HepG2 (cell line): ENCODE measurements at regions not wholly inside any gene's neighbourhood (a gene's known extent, or its start where the extent isn't known, plus 50 kb on each side); places are given as distances from the start of the nearest gene placed in this dataset.

Experiments used
- ATAD3A ChIP-seq: sonication (generic); formaldehyde crosslinking; IDR thresholded peaks from 2 replicates; pipeline ENCODE4 v1.4.0; 2020; ENCODE audit warnings: missing genetic modification reagents
- CCDC6 ChIP-seq: sonication (generic); formaldehyde crosslinking; IDR thresholded peaks from 2 replicates; pipeline ENCODE4 v1.8.1; 2022; ENCODE audit warnings: mild to moderate bottlenecking, missing genetic modification reagents, moderate library complexity
- CSRNP1 ChIP-seq: sonication (generic); formaldehyde crosslinking; IDR thresholded peaks from 2 replicates; pipeline ENCODE4 v1.8.1; 2023; ENCODE audit warnings: mild to moderate bottlenecking, missing genetic modification reagents
- DMAP1 ChIP-seq: IDR thresholded peaks from 2 replicates; pipeline ENCODE4 v1.6.1; 2016
- DPF2 ChIP-seq: sonication (generic); formaldehyde crosslinking; IDR thresholded peaks from 2 replicates; pipeline ENCODE4 v1.4.0; 2020; ENCODE audit warnings: mild to moderate bottlenecking, low read depth, missing genetic modification reagents, borderline replicate concordance
- E2F5 ChIP-seq: sonication (generic); formaldehyde crosslinking; conservative IDR thresholded peaks from 2 replicates; pipeline ENCODE4 v1.4.0; 2020; ENCODE audit warnings: missing genetic modification reagents
- KMT2A ChIP-seq: sonication (generic); formaldehyde crosslinking; IDR thresholded peaks from 2 replicates; pipeline ENCODE4 v1.4.0; 2020; ENCODE audit warnings: missing genetic modification reagents
- LBX2 ChIP-seq: sonication (generic); formaldehyde crosslinking; IDR thresholded peaks from 2 replicates; pipeline ENCODE4 v1.5.0; 2020; ENCODE audit warnings: missing genetic modification reagents, mild to moderate bottlenecking, borderline replicate concordance
- MAFG ChIP-seq: sonication (generic); formaldehyde crosslinking; IDR thresholded peaks from 2 replicates; pipeline ENCODE4 v1.5.1; 2020; ENCODE audit warnings: mild to moderate bottlenecking, missing genetic modification reagents
- MTF2 ChIP-seq: sonication (generic); formaldehyde crosslinking; IDR thresholded peaks from 2 replicates; pipeline ENCODE4 v1.5.0; 2020; ENCODE audit warnings: missing genetic modification reagents, borderline replicate concordance
- NFIC ChIP-seq: IDR thresholded peaks from 2 replicates; pipeline ENCODE4 v1.6.1; 2012; ENCODE audit warnings: mild to moderate bottlenecking, low read length, inconsistent platforms
- NONO ChIP-seq, 2 experiments: fragments of 450-650 bp in 1 of 2; sonication (generic) in 1 of 2; formaldehyde crosslinking in 1 of 2; IDR thresholded peaks in 1 of 2; conservative IDR thresholded peaks in 1 of 2; 2 replicates each; pipeline versions ENCODE4 v1.6.1 to v1.8.0; 2017 to 2022; ENCODE audit warnings: mild to moderate bottlenecking in 1 of 2, missing genetic modification reagents in 1 of 2, moderate library complexity in 1 of 2
- NR2F1 ChIP-seq, 2 experiments: fragments of 450-650 bp in 1 of 2; formaldehyde crosslinking in 1 of 2; IDR thresholded peaks; 2 replicates each; pipeline versions ENCODE4 v1.5.0 to v1.6.1; 2016 to 2020; ENCODE audit warnings: mild to moderate bottlenecking in 1 of 2, missing compliant biosample characterization in 1 of 2, missing genetic modification reagents in 1 of 2, moderate library complexity in 1 of 2
- SUZ12 ChIP-seq: fragments of 150-350 bp; IDR thresholded peaks from 2 replicates; pipeline ENCODE4 v1.6.1; 2014; ENCODE audit warnings: low read depth, low read length
- TCF7 ChIP-seq: sonication (generic); IDR thresholded peaks from 2 replicates; pipeline ENCODE4 v1.6.1; 2016; ENCODE audit warnings: antibody characterized with exemption, low read depth
- TFDP1 ChIP-seq: IDR thresholded peaks from 2 replicates; pipeline ENCODE4 v1.6.1; 2016; ENCODE audit warnings: missing compliant biosample characterization, missing genetic modification reagents, borderline replicate concordance
- ZFP36L1 ChIP-seq: sonication (generic); formaldehyde crosslinking; IDR thresholded peaks from 2 replicates; pipeline ENCODE4 v1.8.0; 2022; ENCODE audit warnings: mild to moderate bottlenecking, missing genetic modification reagents, moderate library complexity
- ZNF225 ChIP-seq: sonication (generic); formaldehyde crosslinking; IDR thresholded peaks from 2 replicates; pipeline ENCODE4 v1.4.0; 2020; ENCODE audit warnings: mild to moderate bottlenecking, missing genetic modification reagents
- ZNF33B ChIP-seq: sonication (generic); formaldehyde crosslinking; IDR thresholded peaks from 2 replicates; pipeline ENCODE4 v1.5.1; 2020; ENCODE audit warnings: mild to moderate bottlenecking, missing genetic modification reagents
- ZNF350 ChIP-seq: sonication (generic); formaldehyde crosslinking; IDR thresholded peaks from 2 replicates; pipeline ENCODE4 v1.4.0; 2020; ENCODE audit warnings: mild to moderate bottlenecking, low read depth, missing genetic modification reagents, borderline replicate concordance
- ZNF432 ChIP-seq: sonication (generic); formaldehyde crosslinking; IDR thresholded peaks from 2 replicates; pipeline ENCODE4 v1.5.0; 2020; ENCODE audit warnings: missing genetic modification reagents, mild to moderate bottlenecking, borderline replicate concordance
- ZNF570 ChIP-seq: sonication (generic); formaldehyde crosslinking; IDR thresholded peaks from 2 replicates; pipeline ENCODE4 v1.4.0; 2020; ENCODE audit warnings: mild to moderate bottlenecking, missing genetic modification reagents, borderline replicate concordance
- ZNF660 ChIP-seq: sonication (generic); formaldehyde crosslinking; IDR thresholded peaks from 2 replicates; pipeline ENCODE4 v1.5.1; 2020; ENCODE audit warnings: mild to moderate bottlenecking, low read depth, missing genetic modification reagents, borderline replicate concordance
- ZNF724P ChIP-seq: sonication (generic); formaldehyde crosslinking; IDR thresholded peaks from 2 replicates; pipeline ENCODE4 v1.8.0; 2022; ENCODE audit warnings: missing genetic modification reagents, borderline replicate concordance
- ZNF788 ChIP-seq: sonication (generic); formaldehyde crosslinking; IDR thresholded peaks from 2 replicates; pipeline ENCODE4 v1.5.0; 2020; ENCODE audit warnings: mild to moderate bottlenecking, missing genetic modification reagents, borderline replicate concordance
- ZNF878 ChIP-seq: sonication (generic); formaldehyde crosslinking; IDR thresholded peaks from 2 replicates; pipeline ENCODE4 v1.8.1; 2023; ENCODE audit warnings: mild to moderate bottlenecking, missing genetic modification reagents, moderate library complexity
- ZNF883 ChIP-seq: sonication (generic); formaldehyde crosslinking; IDR thresholded peaks from 2 replicates; pipeline ENCODE4 v1.5.1; 2020; ENCODE audit warnings: mild to moderate bottlenecking, missing genetic modification reagents; ENCODE audit errors: not compliant biosample characterization
- ZSCAN22 ChIP-seq: sonication (generic); formaldehyde crosslinking; IDR thresholded peaks from 2 replicates; pipeline ENCODE4 v1.4.0; 2020; ENCODE audit warnings: mild to moderate bottlenecking, missing genetic modification reagents
- ZSCAN29 ChIP-seq: sonication (generic); formaldehyde crosslinking; conservative IDR thresholded peaks from 2 replicates; pipeline ENCODE4 v1.4.0; 2020; ENCODE audit warnings: mild to moderate bottlenecking, missing genetic modification reagents

GRCh38 chr12:125773033-125773640, 707.9 kb downstream of the AACS start (continued):
- no peak for TF ChIP-seq ZNF883 (CRISPR knock-in tag)
- no peak for TF ChIP-seq CCDC6 (CRISPR knock-in tag)
- no peak for TF ChIP-seq ZSCAN22 (CRISPR knock-in tag)
- no peak for TF ChIP-seq CSRNP1 (CRISPR knock-in tag)
- no peak for TF ChIP-seq MTF2 (CRISPR knock-in tag)
- TF ChIP-seq E2F5 (CRISPR knock-in tag) = 0 out of 2 replicates have a peak, but pooled peaks have one; percentile 30
- no peak for TF ChIP-seq TCF7
- no peak for TF ChIP-seq NFIC
- no peak for TF ChIP-seq ZSCAN29 (CRISPR knock-in tag)
- TF ChIP-seq ZFP36L1 (CRISPR knock-in tag) = no peak
- TF ChIP-seq ZNF878 (CRISPR knock-in tag) = no peak
- TF ChIP-seq TFDP1 (CRISPR knock-in tag) = peak; percentile 83
- TF ChIP-seq LBX2 (CRISPR knock-in tag) = no peak
- TF ChIP-seq MAFG (CRISPR knock-in tag) = no peak
- no peak for TF ChIP-seq ZNF660 (CRISPR knock-in tag)
- TF ChIP-seq SUZ12 = no peak
- no peak for TF ChIP-seq ZNF225
- TF ChIP-seq DPF2 (CRISPR knock-in tag) = no peak
- no peak for TF ChIP-seq ZNF350 (CRISPR knock-in tag)
- TF ChIP-seq NONO (IDR thresholded peaks at IDR 0.05) = no peak
- no peak for TF ChIP-seq NONO (CRISPR knock-in tag; conservative IDR thresholded peaks at IDR 0.05)
- no peak for TF ChIP-seq ZNF724P (CRISPR knock-in tag)
- no peak for TF ChIP-seq ZNF788 (CRISPR knock-in tag)
- no peak for TF ChIP-seq ZNF570 (CRISPR knock-in tag)
- no peak for TF ChIP-seq DMAP1
- no peak for TF ChIP-seq ATAD3A (CRISPR knock-in tag)
- no peak for TF ChIP-seq ZNF33B (CRISPR knock-in tag)
- no peak for TF ChIP-seq ZNF432 (CRISPR knock-in tag)
- TF ChIP-seq KMT2A = no peak
- no peak for TF ChIP-seq NR2F1 (CRISPR knock-in tag; IDR thresholded peaks at IDR 0.05)
